ENCODE measurements at regions not wholly inside any gene's neighbourhood (a gene's known extent, or its start where the extent isn't known, plus 50 kb on each side); places are given as distances from the start of the nearest gene placed in this dataset.

- Mint-ChIP-seq H3K4me1 (ENCODE audit: low read depth, unreplicated experiment) (peaks cover 14% of the 10 kb centered on the region), H3K27me3 (ENCODE audit: low read depth, unreplicated experiment) (no peaks in the 10 kb centered on the region), H3K4me3 (ENCODE audit: unreplicated experiment) (no peak overlapping the region), H3K27ac (ENCODE audit: unreplicated experiment) (no peak overlapping the region), H3K9me3 (ENCODE audit: unreplicated experiment) (no peaks in the 10 kb centered on the region), H3K36me3 (ENCODE audit: low read depth, unreplicated experiment) (no peaks in the 10 kb centered on the region)
- TF ChIP-seq EZH2 (IDR thresholded peaks at IDR 0.05; ENCODE audit: insufficient read depth, low read length) (no peak), CTCF (IDR thresholded peaks at IDR 0.05; ENCODE audit: insufficient read depth, low read depth, low read length) (no peak)
- Histone ChIP-seq H3K36me3 (ENCODE audit: insufficient read depth, low read length) (no peaks in the 10 kb centered on the region), H3K4me1 (ENCODE audit: insufficient read depth, low read length) (peaks cover 17% of the 10 kb centered on the region), H3K79me2 (ENCODE audit: insufficient read depth, low read length) (no peaks in the 10 kb centered on the region), H3K27ac (ENCODE audit: low read depth, low read length) (no peak overlapping the region), H3K9ac (ENCODE audit: low read length) (no peak overlapping the region), H3K4me2 (ENCODE audit: low read length) (peak overlapping the region; percentile 10), H3K4me3 (ENCODE audit: insufficient read depth, low read depth, low read length) (no peak overlapping the region), H3K9me3 (ENCODE audit: insufficient read depth, low read depth, low read length) (no peaks in the 10 kb centered on the region), H4K20me1 (ENCODE audit: insufficient read depth, low read length) (no peaks in the 10 kb centered on the region), H3K27me3 (ENCODE audit: insufficient read depth, low read length) (no peaks in the 10 kb centered on the region), H2AFZ (ENCODE audit: low read depth, low read length) (no peak overlapping the region)
- DNase-seq (ENCODE audit: low read depth) (peak; percentile 75), FAIRE-seq (no peak)
Measured at GRCh38 chr13:40152145-40152544, 496.7 kb downstream of the COG6 start.

- Histone ChIP-seq H3K79me2 (ENCODE audit: insufficient read depth, low read length) (no peaks in the 10 kb centered on the region), H3K27ac (ENCODE audit: low read depth, low read length) (no peak overlapping the region), H3K36me3 (ENCODE audit: insufficient read depth, low read length) (no peaks in the 10 kb centered on the region), H3K4me1 (ENCODE audit: insufficient read depth, low read length) (peaks cover 17% of the 10 kb centered on the region), H3K9me3 (ENCODE audit: insufficient read depth, low read depth, low read length) (no peaks in the 10 kb centered on the region), H3K9ac (ENCODE audit: low read length) (no peak overlapping the region), H3K27me3 (ENCODE audit: insufficient read depth, low read length) (no peaks in the 10 kb centered on the region), H3K4me2 (ENCODE audit: low read length) (no peak overlapping the region), H4K20me1 (ENCODE audit: insufficient read depth, low read length) (no peaks in the 10 kb centered on the region), H3K4me3 (ENCODE audit: insufficient read depth, low read depth, low read length) (no peak overlapping the region), H2AFZ (ENCODE audit: low read depth, low read length) (no peak overlapping the region)
- no peaks in the 10 kb centered on the region for H3K36me3 Mint-ChIP-seq (ENCODE audit: low read depth, unreplicated experiment)
- DNase-seq (ENCODE audit: low read depth) (no peak), FAIRE-seq (no peak)
- H3K4me3 Mint-ChIP-seq (ENCODE audit: unreplicated experiment): no peak overlapping the region
- H3K27me3 Mint-ChIP-seq (ENCODE audit: low read depth, unreplicated experiment): no peaks in the 10 kb centered on the region
- no peak overlapping the region for H3K27ac Mint-ChIP-seq (ENCODE audit: unreplicated experiment)
- no peaks in the 10 kb centered on the region for H3K9me3 Mint-ChIP-seq (ENCODE audit: unreplicated experiment)
- TF ChIP-seq CTCF (IDR thresholded peaks at IDR 0.05; ENCODE audit: insufficient read depth, low read depth, low read length): no peak
- TF ChIP-seq EZH2 (IDR thresholded peaks at IDR 0.05; ENCODE audit: insufficient read depth, low read length): no peak
- H3K4me1 Mint-ChIP-seq (ENCODE audit: low read depth, unreplicated experiment): peaks cover 14% of the 10 kb centered on the region
Measured at GRCh38 chr13:40152922-40153321, 497.5 kb downstream of the COG6 start.

- FAIRE-seq (no peak), DNase-seq (ENCODE audit: low read depth) (no peak)
- Histone ChIP-seq H3K9ac (ENCODE audit: low read length) (no peak overlapping the region), H4K20me1 (ENCODE audit: insufficient read depth, low read length) (no peaks in the 10 kb centered on the region), H3K27me3 (ENCODE audit: insufficient read depth, low read length) (no peaks in the 10 kb centered on the region), H3K4me2 (ENCODE audit: low read length) (no peak overlapping the region), H3K27ac (ENCODE audit: low read depth, low read length) (no peak overlapping the region), H3K4me1 (ENCODE audit: insufficient read depth, low read length) (peaks cover 17% of the 10 kb centered on the region), H2AFZ (ENCODE audit: low read depth, low read length) (no peak overlapping the region), H3K36me3 (ENCODE audit: insufficient read depth, low read length) (no peaks in the 10 kb centered on the region), H3K9me3 (ENCODE audit: insufficient read depth, low read depth, low read length) (no peaks in the 10 kb centered on the region), H3K4me3 (ENCODE audit: insufficient read depth, low read depth, low read length) (no peak overlapping the region), H3K79me2 (ENCODE audit: insufficient read depth, low read length) (no peaks in the 10 kb centered on the region)
- Mint-ChIP-seq H3K9me3 (ENCODE audit: unreplicated experiment) (no peaks in the 10 kb centered on the region), H3K27ac (ENCODE audit: unreplicated experiment) (no peak overlapping the region), H3K4me3 (ENCODE audit: unreplicated experiment) (no peak overlapping the region), H3K27me3 (ENCODE audit: low read depth, unreplicated experiment) (no peaks in the 10 kb centered on the region), H3K4me1 (ENCODE audit: low read depth, unreplicated experiment) (peaks cover 13% of the 10 kb centered on the region), H3K36me3 (ENCODE audit: low read depth, unreplicated experiment) (no peaks in the 10 kb centered on the region)
- TF ChIP-seq CTCF (IDR thresholded peaks at IDR 0.05; ENCODE audit: insufficient read depth, low read depth, low read length): no peak
- TF ChIP-seq EZH2 (IDR thresholded peaks at IDR 0.05; ENCODE audit: insufficient read depth, low read length): no peak
Measured at GRCh38 chr13:40153516-40153915, 498.1 kb downstream of the COG6 start.

Measured in astrocyte (in vitro differentiated cells and primary cell).